Astrocyte of the spinal cord (primary cell): ENCODE measurements at regions not wholly inside any gene's neighbourhood (a gene's known extent, or its start where the extent isn't known, plus 50 kb on each side); places are given as distances from the start of the nearest gene placed in this dataset.
"Not testable (repeated sequence)": the region's sequence is repeated elsewhere in the genome, so short reads cannot be mapped to it uniquely, and the experiment has no call there.

Experiments
- DNase-seq: peaks from one replicate; pipeline ENCODE4 v3.0.0; 2011; ENCODE audit warnings: low read depth, low spot score
- H3K4me3 ChIP-seq: 2 replicates; pipeline ENCODE4 v1.5.1; 2011; ENCODE audit warnings: low read depth, mild to moderate bottlenecking, low read length, moderate library complexity
- CTCF ChIP-seq: IDR thresholded peaks from 2 replicates; pipeline ENCODE4 v1.5.1; 2012; ENCODE audit warnings: low read depth, mild to moderate bottlenecking, low read length, inconsistent platforms
- in situ Hi-C: cut with HindIII; loops from 2 replicates; pipeline ENCODE4 v1.10.0; 2017; ENCODE audit warnings: low sequenced_read_pairs

- in situ Hi-C loops = no loop called here
- DNase-seq = no peak
- TF ChIP-seq CTCF = no peak
- H3K4me3 ChIP-seq = no peak overlapping the region
Measured at GRCh38 chr4:128686032-128686465, 123.5 kb upstream of the JADE1 start.

- TF ChIP-seq CTCF = no peak
- no peak for DNase-seq
- H3K4me3 ChIP-seq = no peak overlapping the region
- in situ Hi-C loops = no loop called here
Measured at GRCh38 chr4:128684016-128684415, 125.5 kb upstream of the JADE1 start.

- DNase-seq = no peak
- no peak overlapping the region for H3K4me3 ChIP-seq
- in situ Hi-C loops = no loop called here
- no peak for TF ChIP-seq CTCF
Measured at GRCh38 chr4:128682942-128683666, 126.4 kb upstream of the JADE1 start.

- in situ Hi-C loops = no loop called here
- DNase-seq = no peak
- TF ChIP-seq CTCF = no peak
- H3K4me3 ChIP-seq = no peak overlapping the region
Measured at GRCh38 chr4:128676095-128676494, 133.4 kb upstream of the JADE1 start.

GRCh38 chr4:128675083-128675482 is 134.4 kb upstream of the JADE1 start:
- TF ChIP-seq CTCF = no peak
- no peak overlapping the region for H3K4me3 ChIP-seq
- DNase-seq = peak; percentile 47
- in situ Hi-C loops = no loop called here

- DNase-seq, H3K4me3 ChIP-seq, in situ Hi-C loops: not testable (repeated sequence)
Measured at GRCh38 chr4:128673159-128673558, 136.3 kb upstream of the JADE1 start.

- DNase-seq, H3K4me3 ChIP-seq, in situ Hi-C loops: not testable (repeated sequence)
Measured at GRCh38 chr4:128672596-128672995, 136.9 kb upstream of the JADE1 start.

- TF ChIP-seq CTCF = no peak
- in situ Hi-C loops = no loop called here
- no peak for DNase-seq
- H3K4me3 ChIP-seq = no peak overlapping the region
Measured at GRCh38 chr4:128670513-128670912, 139.0 kb upstream of the JADE1 start.
